ENCODE measurements at regions not wholly inside any gene's neighbourhood (a gene's known extent, or its start where the extent isn't known, plus 50 kb on each side); places are given as distances from the start of the nearest gene placed in this dataset.

- H3K36me3 ChIP-seq (replicated peaks; ENCODE audit: insufficient read depth, low read depth): no peaks in the 10 kb centered on the region
- no peaks in the 10 kb centered on the region for H3K9me3 ChIP-seq (ENCODE audit: low read depth)
- H3K4me2 ChIP-seq: no peak overlapping the region
- H4K20me1 ChIP-seq (ENCODE audit: insufficient read depth, poor library complexity, severe bottlenecking): no peaks in the 10 kb centered on the region
- H3K4me1 ChIP-seq (ENCODE audit: insufficient read depth): peaks cover 32% of the 10 kb centered on the region
- no peaks in the 10 kb centered on the region for H3K9me2 ChIP-seq (replicated peaks; ENCODE audit: insufficient read depth)
- H3K27me3 ChIP-seq: no peaks in the 10 kb centered on the region
- H3K4me3 ChIP-seq: no peak overlapping the region
- H3K79me2 ChIP-seq: no peaks in the 10 kb centered on the region
- no peak for DNase-seq (ENCODE audit: low spot score)
- no peak overlapping the region for H2AFZ ChIP-seq
- WGBS (ENCODE audit: low lambda C conversion rate, missing lambda C conversion rate): 72% methylated on average over 10 of the region's 10 CpGs
- H3K27ac ChIP-seq: peak overlapping the region; percentile 85
- no peak for TF ChIP-seq EZH2 (IDR thresholded peaks at IDR 0.05; ENCODE audit: borderline replicate concordance)
- no peak for TF ChIP-seq EZH2phosphoT487 (IDR thresholded peaks at IDR 0.05; ENCODE audit: low read depth, severe bottlenecking, unreplicated experiment)
- TF ChIP-seq, protein P1, sequence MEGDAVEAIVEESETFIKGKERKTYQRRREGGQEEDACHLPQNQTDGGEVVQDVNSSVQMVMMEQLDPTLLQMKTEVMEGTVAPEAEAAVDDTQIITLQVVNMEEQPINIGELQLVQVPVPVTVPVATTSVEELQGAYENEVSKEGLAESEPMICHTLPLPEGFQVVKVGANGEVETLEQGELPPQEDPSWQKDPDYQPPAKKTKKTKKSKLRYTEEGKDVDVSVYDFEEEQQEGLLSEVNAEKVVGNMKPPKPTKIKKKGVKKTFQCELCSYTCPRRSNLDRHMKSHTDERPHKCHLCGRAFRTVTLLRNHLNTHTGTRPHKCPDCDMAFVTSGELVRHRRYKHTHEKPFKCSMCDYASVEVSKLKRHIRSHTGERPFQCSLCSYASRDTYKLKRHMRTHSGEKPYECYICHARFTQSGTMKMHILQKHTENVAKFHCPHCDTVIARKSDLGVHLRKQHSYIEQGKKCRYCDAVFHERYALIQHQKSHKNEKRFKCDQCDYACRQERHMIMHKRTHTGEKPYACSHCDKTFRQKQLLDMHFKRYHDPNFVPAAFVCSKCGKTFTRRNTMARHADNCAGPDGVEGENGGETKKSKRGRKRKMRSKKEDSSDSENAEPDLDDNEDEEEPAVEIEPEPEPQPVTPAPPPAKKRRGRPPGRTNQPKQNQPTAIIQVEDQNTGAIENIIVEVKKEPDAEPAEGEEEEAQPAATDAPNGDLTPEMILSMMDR (IDR thresholded peaks at IDR 0.05; ENCODE audit: poor library complexity): no peak
Observed at GRCh38 chr16:66267292-66268014, 99.0 kb upstream of the CDH5 start.

DNA sequence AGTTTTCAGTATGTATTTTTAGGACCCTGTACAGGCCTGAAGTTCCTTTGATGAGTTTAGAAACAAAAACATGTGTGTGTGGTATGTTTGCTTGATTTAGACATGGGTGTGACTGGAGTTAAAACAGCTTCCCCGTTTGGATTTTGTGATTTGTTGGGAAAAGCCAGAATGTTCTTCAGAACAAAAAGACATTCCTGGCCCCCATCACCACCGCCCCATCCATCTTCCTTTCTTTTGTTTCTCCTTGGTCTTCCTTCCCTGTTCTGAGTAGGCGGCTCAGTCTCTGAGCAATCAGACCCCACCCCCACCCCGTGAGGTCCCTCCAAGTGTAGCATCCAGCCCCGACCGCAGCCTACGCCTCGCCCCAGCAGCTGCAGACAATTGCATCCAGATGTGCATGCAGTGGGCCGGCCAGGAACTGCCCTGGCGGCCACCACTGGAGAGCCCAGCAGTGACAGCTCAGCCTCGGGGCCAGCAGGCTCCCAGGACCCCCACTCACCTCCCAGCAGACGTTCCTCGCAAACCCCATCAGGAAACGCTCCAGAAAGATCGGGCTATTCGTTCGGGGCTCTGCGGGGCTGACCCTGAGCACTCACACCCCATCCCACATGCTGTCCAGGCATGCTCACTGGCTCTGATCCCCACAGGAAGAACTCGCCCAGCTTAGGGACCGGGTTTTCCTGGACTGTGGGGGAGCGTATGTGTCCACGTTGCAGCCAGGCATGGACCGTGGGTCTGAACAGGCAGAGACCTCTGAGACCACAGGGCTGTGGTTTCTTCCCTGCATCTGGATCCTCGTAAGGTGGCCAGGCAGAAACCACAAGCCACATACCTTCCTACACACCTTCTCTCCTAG, 99.8 kb upstream of the CDH5 start:
- Histone ChIP-seq H3K9me3 (ENCODE audit: low read depth) (no peaks in the 10 kb centered on the region), H3K4me1 (ENCODE audit: insufficient read depth) (peaks cover 32% of the 10 kb centered on the region), H3K4me3 (no peak overlapping the region), H3K27ac (peak overlapping the region; percentile 85), H3K9me2 (replicated peaks; ENCODE audit: insufficient read depth) (no peaks in the 10 kb centered on the region), H3K36me3 (replicated peaks; ENCODE audit: insufficient read depth, low read depth) (no peaks in the 10 kb centered on the region), H4K20me1 (ENCODE audit: insufficient read depth, poor library complexity, severe bottlenecking) (no peaks in the 10 kb centered on the region), H3K79me2 (no peaks in the 10 kb centered on the region), H3K4me2 (peak overlapping the region; percentile 33), H2AFZ (no peak overlapping the region), H3K27me3 (no peaks in the 10 kb centered on the region)
- WGBS (ENCODE audit: low lambda C conversion rate, missing lambda C conversion rate): 47% methylated on average over 24 of the region's 24 CpGs
- peak; percentile 71 for DNase-seq (ENCODE audit: low spot score)
- no peak for TF ChIP-seq EZH2 (IDR thresholded peaks at IDR 0.05; ENCODE audit: borderline replicate concordance)
- TF ChIP-seq EZH2phosphoT487 (IDR thresholded peaks at IDR 0.05; ENCODE audit: low read depth, severe bottlenecking, unreplicated experiment): no peak
- TF ChIP-seq, protein P1 (IDR thresholded peaks at IDR 0.05; ENCODE audit: poor library complexity): no peak

- H3K9me2 ChIP-seq (replicated peaks; ENCODE audit: insufficient read depth): no peaks in the 10 kb centered on the region
- H3K4me2 ChIP-seq: no peak overlapping the region
- WGBS (ENCODE audit: low lambda C conversion rate, missing lambda C conversion rate): 75% methylated on average over 12 of the region's 13 CpGs
- H2AFZ ChIP-seq: no peak overlapping the region
- H3K4me1 ChIP-seq (ENCODE audit: insufficient read depth): peaks cover 32% of the 10 kb centered on the region
- H3K27ac ChIP-seq: peak overlapping the region; percentile 85
- H3K4me3 ChIP-seq: no peak overlapping the region
- TF ChIP-seq EZH2phosphoT487 (IDR thresholded peaks at IDR 0.05; ENCODE audit: low read depth, severe bottlenecking, unreplicated experiment) (no peak), EZH2 (IDR thresholded peaks at IDR 0.05; ENCODE audit: borderline replicate concordance) (no peak)
- TF ChIP-seq, protein P1 (IDR thresholded peaks at IDR 0.05; ENCODE audit: poor library complexity): no peak
- no peaks in the 10 kb centered on the region for H3K27me3 ChIP-seq
- H4K20me1 ChIP-seq (ENCODE audit: insufficient read depth, poor library complexity, severe bottlenecking): no peaks in the 10 kb centered on the region
- no peaks in the 10 kb centered on the region for H3K79me2 ChIP-seq
- DNase-seq (ENCODE audit: low spot score): peak; percentile 2
- H3K36me3 ChIP-seq (replicated peaks; ENCODE audit: insufficient read depth, low read depth): no peaks in the 10 kb centered on the region
- no peaks in the 10 kb centered on the region for H3K9me3 ChIP-seq (ENCODE audit: low read depth)
Observed at GRCh38 chr16:66265556-66266141, 100.8 kb upstream of the CDH5 start.
